ENCODE measurements at regions not wholly inside any gene's neighbourhood (a gene's known extent, or its start where the extent isn't known, plus 50 kb on each side); places are given as distances from the start of the nearest gene placed in this dataset.
"Not testable (repeated sequence)": the region's sequence is repeated elsewhere in the genome, so short reads cannot be mapped to it uniquely, and the experiment has no call there.

GRCh38 chr3:73179601-73180000, 118.1 kb downstream of the EBLN2 start:
- no peak for DNase-seq

- no peak for DNase-seq
These were observed 125.3 kb downstream of the EBLN2 start for GRCh38 chr3:73186741-73187140.

- no peak for DNase-seq
These were observed 125.9 kb downstream of the EBLN2 start for GRCh38 chr3:73187328-73187727.

GRCh38 chr3:73188707-73189106, 127.2 kb downstream of the EBLN2 start:
- DNase-seq, result no peak

- no peak for DNase-seq
These were observed 130.7 kb downstream of the EBLN2 start for GRCh38 chr3:73192036-73192738.

- not testable (repeated sequence) for DNase-seq
These were observed 132.5 kb downstream of the EBLN2 start for GRCh38 chr3:73193943-73194342.

GRCh38 chr3:73197187-73197586, 135.7 kb downstream of the EBLN2 start:
- no peak for DNase-seq

GRCh38 chr3:73203101-73203500, 141.6 kb downstream of the EBLN2 start:
- DNase-seq, result no peak

- no peak for DNase-seq
These were observed 142.2 kb downstream of the EBLN2 start for GRCh38 chr3:73203633-73204032.

GRCh38 chr3:73204841-73205240, 143.4 kb downstream of the EBLN2 start:
- DNase-seq, result no peak

- no peak for DNase-seq
These were observed 144.6 kb downstream of the EBLN2 start for GRCh38 chr3:73206030-73206429.

GRCh38 chr3:73207946-73208440, 146.5 kb downstream of the EBLN2 start:
- no peak for DNase-seq

GRCh38 chr3:73210759-73211158, 149.3 kb downstream of the EBLN2 start:
- no peak for DNase-seq

- no peak for DNase-seq
These were observed 151.2 kb downstream of the EBLN2 start for GRCh38 chr3:73212683-73213082.

GRCh38 chr3:73213896-73214295, 152.4 kb downstream of the EBLN2 start:
- no peak for DNase-seq

GRCh38 chr3:73214846-73215245, 153.4 kb downstream of the EBLN2 start:
- DNase-seq, result no peak

- no peak for DNase-seq
These were observed 153.8 kb downstream of the EBLN2 start for GRCh38 chr3:73215281-73215680.

GRCh38 chr3:73215901-73216300, 154.4 kb downstream of the EBLN2 start:
- no peak for DNase-seq

- no peak for DNase-seq
These were observed 154.9 kb downstream of the EBLN2 start for GRCh38 chr3:73216310-73216709.

GRCh38 chr3:73222126-73222525, 160.7 kb downstream of the EBLN2 start:
- DNase-seq, result no peak

- DNase-seq, result no peak
These were observed 163.8 kb downstream of the EBLN2 start for GRCh38 chr3:73225146-73225855.

- DNase-seq, result no peak
These were observed 164.5 kb downstream of the EBLN2 start for GRCh38 chr3:73225991-73226390.

- no peak for DNase-seq
These were observed 166.5 kb downstream of the EBLN2 start for GRCh38 chr3:73228000-73228399.

- no peak for DNase-seq
These were observed 167.0 kb downstream of the EBLN2 start for GRCh38 chr3:73228437-73228836.

All from tongue (tissue), 1 donor.